ENCODE measurements at regions not wholly inside any gene's neighbourhood (a gene's known extent, or its start where the extent isn't known, plus 50 kb on each side); places are given as distances from the start of the nearest gene placed in this dataset.
"Not testable (repeated sequence)": the region's sequence is repeated elsewhere in the genome, so short reads cannot be mapped to it uniquely, and the experiment has no call there.

DNA sequence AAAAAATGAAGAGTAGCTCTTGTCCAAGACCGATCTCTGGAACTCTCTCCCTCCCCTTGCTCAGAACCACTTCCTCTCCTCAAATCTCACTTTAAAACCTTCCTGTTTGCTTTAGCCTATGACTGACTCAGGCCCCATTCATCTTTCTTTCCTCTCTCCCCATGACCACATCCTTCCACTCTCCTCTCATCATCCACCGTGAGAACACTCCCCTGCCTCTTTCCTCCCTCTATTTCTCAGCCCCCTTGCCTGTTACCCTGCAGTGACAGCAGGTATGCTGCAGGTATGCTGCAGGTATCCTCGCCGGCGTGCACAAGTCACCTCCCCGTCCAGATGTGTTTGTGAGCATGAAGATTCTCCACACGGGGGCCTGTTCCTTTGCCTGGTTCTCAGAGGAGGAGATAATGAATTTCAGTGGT, 505.3 kb downstream of the CCDC171 start:
- DNase-seq = no peak

DNA sequence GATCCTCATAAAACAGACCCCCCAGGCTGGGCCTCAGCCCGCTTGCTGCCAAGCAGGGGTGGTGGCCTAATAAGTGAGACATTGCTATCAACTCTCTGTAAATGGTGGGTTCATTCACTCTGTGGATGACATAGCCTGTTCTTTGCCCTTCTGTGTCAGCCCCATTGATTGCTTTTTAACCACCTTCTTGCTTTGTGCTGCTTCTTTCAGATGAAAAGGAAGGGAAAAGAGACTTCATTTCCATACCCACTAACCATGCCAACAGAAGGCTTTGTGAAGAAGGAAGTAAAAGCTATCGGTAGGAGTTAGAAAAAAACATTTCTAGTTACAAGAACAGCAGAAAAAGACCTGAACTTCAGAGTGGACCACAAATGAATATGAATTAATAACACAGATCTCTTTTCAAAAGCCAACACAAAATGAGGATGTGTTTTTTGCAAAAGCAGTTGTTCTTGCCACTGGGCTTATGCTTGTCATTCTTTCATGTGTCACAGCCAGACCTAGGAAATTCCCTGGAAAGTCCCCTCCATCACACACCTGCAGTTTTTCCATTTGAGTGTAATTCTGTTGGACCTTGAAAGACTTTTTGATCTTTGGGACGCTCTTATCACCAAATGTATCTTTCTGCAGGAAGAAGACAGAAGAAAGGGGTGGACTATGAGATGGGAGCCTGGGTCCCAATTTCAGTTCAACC, 507.7 kb downstream of the CCDC171 start:
- no peaks in the 10 kb centered on the region for H3K4me1 ChIP-seq (ENCODE audit: control insufficient read depth, insufficient read depth, low read length)
- DNase-seq = no peak
- 82% methylated on average over 3 of the region's 3 CpGs for WGBS

More for the DNA sequence above, 505.3 kb downstream of the CCDC171 start:
- Histone ChIP-seq H3K27ac (ENCODE audit: low read length) (no peak overlapping the region), H3K4me3 (ENCODE audit: low read length) (no peak overlapping the region), H3K27me3 (ENCODE audit: control insufficient read depth, insufficient read depth) (no peaks in the 10 kb centered on the region), H3K9me3 (ENCODE audit: control insufficient read depth, low read length) (no peaks in the 10 kb centered on the region), H3K4me1 (ENCODE audit: control insufficient read depth, insufficient read depth, low read length) (no peaks in the 10 kb centered on the region)
- no peak for ATAC-seq
- 62% methylated on average over 7 of the region's 7 CpGs for WGBS
- intact Hi-C loops (cut with DNase I) = no loop called here

DNA sequence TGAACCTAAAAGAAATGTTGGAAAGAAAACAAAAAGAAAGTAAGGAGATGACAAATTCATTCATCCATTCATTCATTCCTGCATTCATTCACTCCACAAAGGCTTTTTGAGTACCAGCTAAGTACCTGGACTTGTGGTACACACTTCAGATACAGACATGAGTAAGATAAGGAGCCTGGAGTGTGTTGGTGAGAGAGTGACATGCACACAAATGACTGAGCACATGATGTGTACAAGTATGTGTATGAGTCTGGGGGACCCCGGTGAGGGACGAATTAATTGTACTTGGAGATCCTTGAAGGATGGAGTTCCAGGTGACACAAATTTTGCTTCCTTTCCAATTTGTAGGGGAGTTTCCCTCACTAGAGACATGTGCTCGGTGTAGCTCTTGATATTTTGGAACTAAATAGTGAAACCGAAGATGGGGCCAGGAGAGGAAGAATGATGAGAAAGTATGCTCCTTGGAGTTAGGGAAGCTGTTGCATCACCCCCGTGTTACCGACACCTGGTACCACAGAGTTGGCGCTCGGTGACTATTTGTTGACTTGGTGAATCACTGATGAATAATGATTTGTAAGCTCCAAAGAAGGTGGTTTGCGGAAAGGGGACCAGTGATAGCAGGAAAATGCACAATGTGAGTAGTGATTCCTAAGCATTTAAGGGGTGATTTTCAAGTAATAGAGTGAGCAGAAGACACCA, 509.8 kb downstream of the CCDC171 start:
- 95% methylated on average over 9 of the region's 9 CpGs for WGBS
- Histone ChIP-seq H3K4me1 (ENCODE audit: control insufficient read depth, insufficient read depth, low read length) (no peaks in the 10 kb centered on the region), H3K9me3 (ENCODE audit: control insufficient read depth, low read length) (no peaks in the 10 kb centered on the region), H3K4me3 (ENCODE audit: low read length) (no peak overlapping the region), H3K27me3 (ENCODE audit: control insufficient read depth, insufficient read depth) (no peaks in the 10 kb centered on the region), H3K27ac (ENCODE audit: low read length) (no peak overlapping the region)
- intact Hi-C loops (cut with DNase I) = loop anchor here in 1 of 4 donors (5.0 kb wide), 1 partner anchor 70 kb away; no protein-coding TSS in a partner anchor
- no peak for DNase-seq
- ATAC-seq = no peak

More for the DNA sequence above, 507.7 kb downstream of the CCDC171 start:
- no peak overlapping the region for H3K4me3 ChIP-seq (ENCODE audit: low read length)
- no peaks in the 10 kb centered on the region for H3K9me3 ChIP-seq (ENCODE audit: control insufficient read depth, low read length)
- no peak for ATAC-seq
- H3K27ac ChIP-seq (ENCODE audit: low read length) = no peak overlapping the region
- no peaks in the 10 kb centered on the region for H3K27me3 ChIP-seq (ENCODE audit: control insufficient read depth, insufficient read depth)
- intact Hi-C loops (cut with DNase I) = loop anchor here in 1 of 4 donors (5.0 kb wide), 1 partner anchor 72 kb away; no protein-coding TSS in a partner anchor

DNA sequence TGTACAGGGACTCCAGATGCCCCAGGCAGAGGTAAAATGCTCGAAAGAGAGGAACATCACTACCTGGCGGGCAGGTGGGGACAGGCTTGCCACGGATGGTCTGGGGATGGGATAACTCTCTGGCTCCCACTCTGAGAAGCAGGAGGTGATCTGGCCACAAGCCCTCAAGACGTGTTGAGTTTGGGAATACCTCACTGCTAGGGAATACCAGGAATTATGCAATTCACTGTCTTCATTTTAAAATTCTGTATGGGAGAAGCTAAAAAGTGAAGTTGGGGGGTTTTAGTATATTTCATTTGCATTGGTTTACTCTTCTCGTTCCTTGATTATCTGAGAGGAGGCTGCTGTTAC, 510.4 kb downstream of the CCDC171 start:
- DNase-seq = no peak
- intact Hi-C loops (cut with DNase I) = loop anchor here in 1 of 4 donors (5.0 kb wide), 1 partner anchor 69 kb away; no protein-coding TSS in a partner anchor
- no peaks in the 10 kb centered on the region for H3K4me1 ChIP-seq (ENCODE audit: control insufficient read depth, insufficient read depth, low read length)
- ATAC-seq = no peak
- H3K4me3 ChIP-seq (ENCODE audit: low read length) = no peak overlapping the region
- H3K27me3 ChIP-seq (ENCODE audit: control insufficient read depth, insufficient read depth) = no peaks in the 10 kb centered on the region
- no peak overlapping the region for H3K27ac ChIP-seq (ENCODE audit: low read length)
- WGBS = 91% methylated on average over 5 of the region's 5 CpGs
- H3K9me3 ChIP-seq (ENCODE audit: control insufficient read depth, low read length) = no peaks in the 10 kb centered on the region

DNA sequence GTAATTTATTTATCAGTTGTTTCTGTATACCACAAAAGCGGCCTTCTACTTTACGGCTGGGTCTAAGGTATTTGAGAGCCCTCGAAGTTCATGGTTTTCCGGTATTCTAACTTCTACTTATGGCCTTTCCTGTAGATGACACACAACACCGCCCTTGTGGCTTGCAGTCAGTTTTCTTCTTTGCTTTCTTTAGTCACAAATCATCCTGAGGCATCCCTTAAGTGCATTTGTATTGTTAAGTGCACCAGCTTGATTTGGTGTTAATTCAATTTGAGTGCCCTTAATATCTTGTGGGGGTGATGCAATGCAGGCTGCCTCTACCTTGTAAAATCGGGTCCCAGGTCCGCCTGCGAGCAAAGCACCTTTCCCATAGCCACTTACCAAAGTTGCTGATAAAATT, 511.9 kb downstream of the CCDC171 start:
- intact Hi-C loops (cut with DNase I) = loop anchor here in 1 of 4 donors (5.0 kb wide), 1 partner anchor 68 kb away; no protein-coding TSS in a partner anchor
- 82% methylated on average over 8 of the region's 8 CpGs for WGBS

DNA sequence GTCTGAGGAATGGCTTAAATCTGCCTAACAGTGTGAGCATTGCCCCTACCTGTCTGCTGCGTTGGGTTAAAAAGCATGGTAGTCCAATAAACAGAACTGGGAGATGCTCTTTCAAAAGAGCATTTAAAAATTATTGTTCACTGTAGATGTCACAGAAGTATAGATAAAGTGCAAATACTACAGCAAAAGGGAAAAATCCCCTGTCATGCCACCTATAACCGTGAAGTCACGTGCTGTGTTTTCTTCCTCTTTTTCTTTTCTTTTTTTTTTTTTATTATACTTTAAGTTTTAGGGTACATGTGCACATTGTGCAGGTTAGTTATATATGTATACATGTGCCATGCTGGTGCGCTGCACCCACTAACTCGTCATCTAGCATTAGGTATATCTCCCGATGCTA, 513.4 kb downstream of the CCDC171 start:
- H3K4me1 ChIP-seq (ENCODE audit: control insufficient read depth, insufficient read depth, low read length); H3K4me3 ChIP-seq (ENCODE audit: low read length); ATAC-seq; H3K27ac ChIP-seq (ENCODE audit: low read length); intact Hi-C loops (cut with DNase I); DNase-seq; H3K27me3 ChIP-seq (ENCODE audit: control insufficient read depth, insufficient read depth); H3K9me3 ChIP-seq (ENCODE audit: control insufficient read depth, low read length): not testable (repeated sequence)
- 91% methylated on average over 3 of the region's 6 CpGs for WGBS

More for the DNA sequence above, 511.9 kb downstream of the CCDC171 start:
- Histone ChIP-seq H3K4me1 (ENCODE audit: control insufficient read depth, insufficient read depth, low read length) (no peaks in the 10 kb centered on the region), H3K27me3 (ENCODE audit: control insufficient read depth, insufficient read depth) (no peaks in the 10 kb centered on the region), H3K4me3 (ENCODE audit: low read length) (no peak overlapping the region), H3K9me3 (ENCODE audit: control insufficient read depth, low read length) (no peaks in the 10 kb centered on the region), H3K27ac (ENCODE audit: low read length) (no peak overlapping the region)
- ATAC-seq (no peak), DNase-seq (no peak)

DNA sequence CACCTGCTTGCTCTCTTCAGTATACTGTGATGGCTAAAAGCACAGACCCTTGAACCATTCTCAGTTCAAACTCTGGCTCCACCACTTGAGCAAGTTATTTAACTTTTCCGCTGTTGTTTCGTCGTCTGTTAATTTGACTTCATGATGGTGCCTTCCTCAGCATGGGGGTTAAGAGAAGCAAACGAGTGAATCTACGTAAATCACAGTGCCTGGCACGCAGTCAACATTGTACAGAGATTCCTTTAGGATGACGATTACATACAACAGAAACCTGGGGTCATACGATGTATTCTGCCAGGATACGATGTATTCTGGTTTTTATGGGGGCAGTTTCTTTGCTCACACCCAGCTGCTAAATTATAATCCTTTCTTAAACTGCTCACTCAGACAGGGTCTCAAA, 515.6 kb downstream of the CCDC171 start:
- WGBS = 90% methylated on average over 9 of the region's 9 CpGs
- intact Hi-C loops (cut with DNase I) = no loop called here
- no peak overlapping the region for H3K27ac ChIP-seq (ENCODE audit: low read length)
- no peaks in the 10 kb centered on the region for H3K9me3 ChIP-seq (ENCODE audit: control insufficient read depth, low read length)
- H3K4me1 ChIP-seq (ENCODE audit: control insufficient read depth, insufficient read depth, low read length) = no peaks in the 10 kb centered on the region
- H3K27me3 ChIP-seq (ENCODE audit: control insufficient read depth, insufficient read depth) = no peaks in the 10 kb centered on the region
- no peak for DNase-seq
- no peak for ATAC-seq
- no peak overlapping the region for H3K4me3 ChIP-seq (ENCODE audit: low read length)

DNA sequence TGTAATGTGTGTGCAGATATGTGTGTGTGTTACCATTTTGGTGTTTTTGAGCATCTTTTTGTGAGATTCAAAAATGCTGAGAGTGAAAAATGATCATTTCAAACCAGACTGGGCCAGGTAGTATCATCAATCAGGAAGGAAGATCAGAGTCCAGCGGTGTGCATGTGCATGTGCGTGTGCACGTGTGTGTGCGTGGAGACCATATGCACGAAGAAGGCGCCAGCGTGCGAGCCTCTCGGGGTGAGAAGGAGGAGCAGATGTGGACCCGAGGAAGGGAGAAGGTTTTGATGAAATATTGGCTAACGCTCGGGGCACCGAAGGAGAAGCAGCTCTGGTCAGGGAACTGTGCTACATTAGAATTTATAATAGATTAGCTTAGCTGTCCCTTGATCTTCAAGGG, 516.4 kb downstream of the CCDC171 start:
- no peaks in the 10 kb centered on the region for H3K9me3 ChIP-seq (ENCODE audit: control insufficient read depth, low read length)
- no peak for ATAC-seq
- intact Hi-C loops (cut with DNase I) = no loop called here
- H3K27me3 ChIP-seq (ENCODE audit: control insufficient read depth, insufficient read depth) = no peaks in the 10 kb centered on the region
- no peak overlapping the region for H3K4me3 ChIP-seq (ENCODE audit: low read length)
- DNase-seq = no peak
- H3K4me1 ChIP-seq (ENCODE audit: control insufficient read depth, insufficient read depth, low read length) = no peaks in the 10 kb centered on the region
- 88% methylated on average over 13 of the region's 13 CpGs for WGBS
- no peak overlapping the region for H3K27ac ChIP-seq (ENCODE audit: low read length)

DNA sequence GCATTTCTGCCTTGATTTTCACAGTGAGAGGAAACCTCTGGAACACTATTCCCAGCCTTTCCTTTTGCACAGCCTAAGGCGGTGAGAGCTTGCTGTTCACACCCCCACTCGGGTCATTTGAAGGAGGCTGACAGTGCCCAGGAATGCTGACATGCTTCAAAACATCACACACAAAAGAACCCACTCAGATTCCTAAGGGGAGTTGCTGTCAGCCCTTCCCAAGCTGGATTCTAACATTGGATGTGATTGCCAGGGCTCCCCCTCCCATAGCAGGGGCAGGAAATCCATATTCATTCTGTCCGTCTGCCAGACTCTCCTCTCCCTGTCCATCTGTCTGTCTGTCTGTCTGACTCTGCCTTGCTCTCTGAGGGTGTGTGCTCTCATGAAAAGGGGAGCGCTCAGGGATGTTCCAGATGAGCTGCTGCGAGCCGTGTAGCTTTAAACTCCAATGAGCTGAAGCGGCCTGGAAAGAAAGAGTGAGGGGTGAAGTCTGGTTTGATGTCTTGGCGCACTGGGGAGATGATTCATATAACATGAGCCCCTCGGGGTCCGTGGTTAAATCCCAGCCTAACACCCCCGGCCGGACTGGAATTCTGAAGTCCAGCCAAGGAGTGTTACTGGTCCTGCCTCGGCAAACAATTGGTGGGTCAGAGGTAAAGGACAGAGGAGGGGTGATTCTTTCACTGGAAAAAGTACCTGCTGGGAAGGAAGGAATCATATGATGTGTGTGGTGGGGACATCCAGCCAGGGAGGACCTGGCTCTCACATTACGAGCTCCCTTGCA, 517.0 kb downstream of the CCDC171 start:
- Histone ChIP-seq H3K27me3 (ENCODE audit: control insufficient read depth, insufficient read depth) (no peaks in the 10 kb centered on the region), H3K4me1 (ENCODE audit: control insufficient read depth, insufficient read depth, low read length) (no peaks in the 10 kb centered on the region), H3K4me3 (ENCODE audit: low read length) (no peak overlapping the region), H3K9me3 (ENCODE audit: control insufficient read depth, low read length) (no peaks in the 10 kb centered on the region), H3K27ac (ENCODE audit: low read length) (no peak overlapping the region)
- 47% methylated on average over 14 of the region's 14 CpGs for WGBS
- ATAC-seq = peak in 1 of 2 donors; percentile 28
- no peak for DNase-seq
- intact Hi-C loops (cut with DNase I) = no loop called here

DNA sequence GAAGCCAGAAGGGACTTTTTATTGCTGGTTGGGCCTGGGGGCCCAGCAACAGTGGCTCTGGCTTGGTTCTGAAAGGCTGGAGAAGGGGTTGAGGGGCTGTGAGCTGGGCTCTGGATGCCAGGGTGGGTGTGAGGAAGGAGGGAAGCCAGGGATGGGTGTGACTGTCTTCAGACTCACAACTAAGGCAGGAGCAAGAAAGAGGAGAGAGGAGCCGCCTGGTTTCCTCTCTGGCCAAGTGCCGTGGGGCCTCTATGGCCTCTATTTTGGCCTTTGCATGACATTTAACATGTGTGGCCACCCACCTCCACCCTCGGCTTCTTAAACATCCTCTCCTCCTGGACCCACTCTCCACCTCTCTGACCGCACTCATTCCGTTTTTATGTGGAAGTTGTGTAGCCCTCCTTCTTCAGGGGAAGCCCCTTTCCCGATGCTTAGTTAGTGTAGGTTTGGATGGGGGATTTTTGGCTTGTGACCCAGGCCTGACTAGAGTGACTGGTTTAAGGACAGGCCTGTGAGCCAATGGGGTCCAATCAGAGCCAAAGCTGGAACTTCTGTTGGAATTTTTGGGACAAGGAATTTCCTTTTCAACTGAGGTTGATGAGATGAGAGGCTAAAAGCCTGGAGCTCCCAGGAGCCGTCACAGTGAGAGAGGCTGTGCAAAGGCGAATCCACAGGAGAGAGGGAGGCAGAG, 517.8 kb downstream of the CCDC171 start:
- no peaks in the 10 kb centered on the region for H3K9me3 ChIP-seq (ENCODE audit: control insufficient read depth, low read length)
- H3K27ac ChIP-seq (ENCODE audit: low read length) = no peak overlapping the region
- H3K4me3 ChIP-seq (ENCODE audit: low read length) = no peak overlapping the region
- WGBS = 85% methylated on average over 8 of the region's 8 CpGs
- DNase-seq = no peak
- no peaks in the 10 kb centered on the region for H3K4me1 ChIP-seq (ENCODE audit: control insufficient read depth, insufficient read depth, low read length)
- intact Hi-C loops (cut with DNase I) = no loop called here
- no peak for ATAC-seq
- no peaks in the 10 kb centered on the region for H3K27me3 ChIP-seq (ENCODE audit: control insufficient read depth, insufficient read depth)

All from right cardiac atrium (tissue), 5 donors.